Fibroblast of mammary gland (primary cell): ENCODE measurements at regions not wholly inside any gene's neighbourhood (a gene's known extent, or its start where the extent isn't known, plus 50 kb on each side); places are given as distances from the start of the nearest gene placed in this dataset.

Experiments
- DNase-seq: peaks from one replicate; pipeline ENCODE4 v3.0.0-alpha.2; 2010; ENCODE audit warnings: low read depth
- H3K4me3 ChIP-seq: 2 replicates; pipeline ENCODE4 v1.5.1; 2011; ENCODE audit warnings: low read depth, mild to moderate bottlenecking, low read length, moderate library complexity; ENCODE audit not compliant: control insufficient read depth
- CTCF ChIP-seq: conservative IDR thresholded peaks from 2 replicates; pipeline ENCODE4 v1.5.1; 2011; ENCODE audit warnings: low read depth, low read length, inconsistent platforms; ENCODE audit not compliant: control insufficient read depth, insufficient read depth

GRCh38 chr5:50969151-50970031 lies 303.0 kb downstream of the PARP8 start:
- no peak for DNase-seq
- H3K4me3 ChIP-seq = no peak overlapping the region

GRCh38 chr5:50975840-50976239 lies 309.4 kb downstream of the PARP8 start:
- no peak for TF ChIP-seq CTCF
- DNase-seq = no peak
- H3K4me3 ChIP-seq = no peak overlapping the region

More at GRCh38 chr5:50969151-50970031, 303.0 kb downstream of the PARP8 start:
- no peak for TF ChIP-seq CTCF

GRCh38 chr5:50978924-50979323 lies 312.5 kb downstream of the PARP8 start:
- no peak for TF ChIP-seq CTCF
- no peak for DNase-seq
- H3K4me3 ChIP-seq = no peak overlapping the region

- TF ChIP-seq CTCF = no peak
- H3K4me3 ChIP-seq = no peak overlapping the region
- no peak for DNase-seq
These were observed 318.2 kb downstream of the PARP8 start for GRCh38 chr5:50984640-50985039.

GRCh38 chr5:50990296-50990924 lies 324.0 kb downstream of the PARP8 start:
- no peak for TF ChIP-seq CTCF
- no peak overlapping the region for H3K4me3 ChIP-seq
- no peak for DNase-seq

GRCh38 chr5:50995285-50995942 lies 329.0 kb downstream of the PARP8 start:
- no peak for TF ChIP-seq CTCF
- no peak for DNase-seq
- no peak overlapping the region for H3K4me3 ChIP-seq
